GM23338 (cell line): ENCODE measurements at regions not wholly inside any gene's neighbourhood (a gene's known extent, or its start where the extent isn't known, plus 50 kb on each side); places are given as distances from the start of the nearest gene placed in this dataset.

Source experiments
- ATAC-seq: fragments of 200-7000 bp; cut with Tn5 transposase; 3 replicates; pipeline ENCODE4 v1.9.1; 2020
- DNase-seq: peaks from one replicate; pipeline ENCODE4 v3.0.0-alpha.2; 2015; ENCODE audit warnings: low spot score
- H2AFZ ChIP-seq: fragments of 200-600 bp; sonication (generic); 2 replicates; pipeline ENCODE4 v1.8.0; 2016; ENCODE audit warnings: antibody characterized with exemption, mild to moderate bottlenecking, moderate library complexity
- H3F3A ChIP-seq: fragments of 200-600 bp; sonication (generic); replicated peaks from 2 replicates; pipeline ENCODE4 v1.8.0; 2017; ENCODE audit warnings: antibody characterized with exemption, mixed run types, low read depth
- H3K27ac ChIP-seq: fragments of 200-600 bp; sonication (generic); 2 replicates; pipeline ENCODE4 v1.6.1; 2016; ENCODE audit warnings: low read depth
- H3K27me3 ChIP-seq: fragments of 200-600 bp; sonication (generic); 2 replicates; pipeline ENCODE4 v1.8.0; 2016; ENCODE audit warnings: mild to moderate bottlenecking, mixed run types, moderate library complexity; ENCODE audit not compliant: insufficient read depth
- H3K36me3 ChIP-seq: fragments of 200-600 bp; sonication (generic); 2 replicates; pipeline ENCODE4 v1.8.0; 2016; ENCODE audit warnings: mild to moderate bottlenecking; ENCODE audit not compliant: insufficient read depth
- H3K4me1 ChIP-seq: fragments of 200-600 bp; sonication (generic); 2 replicates; pipeline ENCODE4 v1.8.0; 2016; ENCODE audit warnings: mild to moderate bottlenecking, moderate library complexity; ENCODE audit not compliant: insufficient read depth
- H3K4me2 ChIP-seq: fragments of 200-600 bp; sonication (generic); 2 replicates; pipeline ENCODE4 v1.7.1; 2017; ENCODE audit warnings: mixed run types
- H3K4me3 ChIP-seq: fragments of 200-600 bp; sonication (generic); 2 replicates; pipeline ENCODE4 v1.6.1; 2016; ENCODE audit warnings: mixed run types
- H3K79me2 ChIP-seq: fragments of 200-600 bp; sonication (generic); replicated peaks from 2 replicates; pipeline ENCODE4 v1.8.0; 2017; ENCODE audit warnings: mild to moderate bottlenecking; ENCODE audit not compliant: insufficient read depth
- H3K9me2 ChIP-seq: fragments of 200-600 bp; sonication (generic); 2 replicates; pipeline ENCODE4 v1.8.0; 2017; ENCODE audit not compliant: insufficient read depth
- H4K20me1 ChIP-seq: fragments of 200-600 bp; sonication (generic); replicated peaks from 2 replicates; pipeline ENCODE4 v1.8.0; 2017; ENCODE audit warnings: mild to moderate bottlenecking; ENCODE audit not compliant: insufficient read depth
- H3K27ac Mint-ChIP-seq: 2 replicates; pipeline ENCODE4 v1.8.0; 2020; ENCODE audit warnings: inconsistent platforms, mild to moderate bottlenecking, moderate library complexity, mixed read lengths
- H3K27me3 Mint-ChIP-seq: 3 replicates; pipeline ENCODE4 v1.8.0; 2022; ENCODE audit warnings: low read depth, mild to moderate bottlenecking, moderate library complexity, mixed read lengths, inconsistent platforms; ENCODE audit not compliant: insufficient read depth, poor library complexity
- H3K36me3 Mint-ChIP-seq: 3 replicates; pipeline ENCODE4 v1.8.0; 2021; ENCODE audit warnings: low read depth, mild to moderate bottlenecking, inconsistent platforms, moderate library complexity, mixed read lengths
- H3K4me1 Mint-ChIP-seq: 3 replicates; pipeline ENCODE4 v1.8.0; 2020; ENCODE audit warnings: mild to moderate bottlenecking, inconsistent platforms, mixed read lengths
- H3K4me3 Mint-ChIP-seq: 3 replicates; pipeline ENCODE4 v1.8.0; 2021; ENCODE audit warnings: moderate library complexity, mild to moderate bottlenecking, inconsistent platforms, mixed read lengths
- H3K9me3 Mint-ChIP-seq: 3 replicates; pipeline ENCODE4 v1.8.0; 2020; ENCODE audit warnings: moderate library complexity, mild to moderate bottlenecking, inconsistent platforms, mixed read lengths
- CREB1 ChIP-seq: fragments of 250-450 bp; sonication (Bioruptor Pico); IDR thresholded peaks from 2 replicates; pipeline ENCODE4 v1.5.0; 2020; ENCODE audit warnings: low read depth, mild to moderate bottlenecking, moderate library complexity
- CTCF ChIP-seq, 2 experiments: fragments of 200-600 bp in 1 of 2; sonication (generic) in 1 of 2; conservative IDR thresholded peaks; 2 replicates each; pipeline versions ENCODE4 v1.5.1 to v1.6.1; 2016 to 2017; ENCODE audit warnings: antibody characterized with exemption in 2 of 2, low read depth in 2 of 2, mild to moderate bottlenecking in 2 of 2, moderate library complexity in 1 of 2
- ETS1 ChIP-seq: IDR thresholded peaks from 2 replicates; pipeline ENCODE4 v1.6.1; 2016; ENCODE audit warnings: antibody characterized with exemption
- EZH2phosphoT487 ChIP-seq: fragments of 200-600 bp; sonication (generic); IDR thresholded peaks from one replicate; pipeline ENCODE4 v1.8.1; 2018; ENCODE audit warnings: antibody characterized with exemption; ENCODE audit not compliant: unreplicated experiment
- JUNB ChIP-seq: IDR thresholded peaks from one replicate; pipeline ENCODE4 v1.6.1; 2016; ENCODE audit warnings: antibody characterized with exemption; ENCODE audit not compliant: unreplicated experiment
- NANOG ChIP-seq: IDR thresholded peaks from 2 replicates; pipeline ENCODE4 v1.6.1; 2016; ENCODE audit warnings: antibody characterized with exemption, borderline replicate concordance
- POLR2AphosphoS5 ChIP-seq: IDR thresholded peaks from 2 replicates; pipeline ENCODE4 v1.6.1; 2016; ENCODE audit warnings: antibody characterized with exemption, low read depth
- REST ChIP-seq: IDR thresholded peaks from one replicate; pipeline ENCODE4 v1.6.1; 2018; ENCODE audit warnings: antibody characterized with exemption; ENCODE audit not compliant: unreplicated experiment
- STAT1 ChIP-seq: IDR thresholded peaks from one replicate; pipeline ENCODE4 v1.6.1; 2016; ENCODE audit warnings: antibody characterized with exemption; ENCODE audit not compliant: unreplicated experiment
- ZNF114 ChIP-seq: fragments of 250-450 bp; sonication (Bioruptor Pico); IDR thresholded peaks from 2 replicates; pipeline ENCODE4 v1.5.0; 2020; ENCODE audit warnings: mild to moderate bottlenecking, moderate library complexity
- ZNF331 ChIP-seq: fragments of 250-450 bp; sonication (Bioruptor Pico); IDR thresholded peaks from 2 replicates; pipeline ENCODE4 v1.5.0; 2020; ENCODE audit warnings: low read depth, mild to moderate bottlenecking, moderate library complexity

- no peak for TF ChIP-seq EZH2phosphoT487
- no peak for TF ChIP-seq CTCF (conservative IDR thresholded peaks at IDR 0.05; ENCODE audit: low read depth in 2 of 2)
- no peak for TF ChIP-seq ZNF114
These were observed 1474.3 kb downstream of the UQCRFS1 start (continued) for GRCh38 chr19:27738569-27739193.

GRCh38 chr19:27736225-27736624 lies 1476.7 kb downstream of the UQCRFS1 start:
- no peaks in the 10 kb centered on the region for H3K4me1 Mint-ChIP-seq
- no peak overlapping the region for H3K27ac Mint-ChIP-seq
- no peak overlapping the region for H3K4me3 ChIP-seq
- H3K4me2 ChIP-seq = no peak overlapping the region
- no peak overlapping the region for H3K4me3 Mint-ChIP-seq
- DNase-seq (no peak), ATAC-seq (no peak)
- H4K20me1 ChIP-seq = no peaks in the 10 kb centered on the region
- H3F3A ChIP-seq = no peaks in the 10 kb centered on the region
- H3K79me2 ChIP-seq = no peaks in the 10 kb centered on the region
- no peaks in the 10 kb centered on the region; the same call in 1 of the 2 replicates for H3K9me2 ChIP-seq
- H3K36me3 ChIP-seq = peaks cover 19% of the 10 kb centered on the region
- no peaks in the 10 kb centered on the region; the same call in none of the 3 replicates for H3K9me3 Mint-ChIP-seq
- no peaks in the 10 kb centered on the region for H3K27me3 ChIP-seq
- peaks cover 62% of the 10 kb centered on the region for H3K36me3 Mint-ChIP-seq
- TF ChIP-seq ZNF331 (CRISPR knock-in tag) (no peak), STAT1 (no peak), CTCF (conservative IDR thresholded peaks at IDR 0.05; ENCODE audit: low read depth in 2 of 2) (no peak), EZH2phosphoT487 (no peak), REST (no peak), ZNF114 (no peak), JUNB (no peak), CREB1 (no peak), NANOG (no peak), ETS1 (no peak), POLR2AphosphoS5 (no peak)
- no peaks in the 10 kb centered on the region for H3K4me1 ChIP-seq
- H2AFZ ChIP-seq = no peak overlapping the region
- peaks cover 8% of the 10 kb centered on the region for H3K27me3 Mint-ChIP-seq
- H3K27ac ChIP-seq = no peak overlapping the region
